H9 (cell line): ENCODE measurements at regions not wholly inside any gene's neighbourhood (a gene's known extent, or its start where the extent isn't known, plus 50 kb on each side); places are given as distances from the start of the nearest gene placed in this dataset.

Experiments
- DNase-seq: peaks from one replicate; pipeline ENCODE4 v3.0.0-alpha.2; 2017
- H2AFZ ChIP-seq: one replicate; pipeline ENCODE4 v1.6.1; 2013; ENCODE audit warnings: mild to moderate bottlenecking, low read length, control low read depth, moderate library complexity
- H2AK5ac ChIP-seq: 2 replicates; pipeline ENCODE4 v1.6.1; 2013; ENCODE audit warnings: low read length, control low read depth, mixed read lengths; ENCODE audit not compliant: insufficient read length
- H2BK120ac ChIP-seq: one replicate; pipeline ENCODE4 v1.6.1; 2013; ENCODE audit warnings: low read depth, mild to moderate bottlenecking, low read length, control low read depth, inconsistent platforms; ENCODE audit not compliant: poor library complexity, severe bottlenecking
- H2BK12ac ChIP-seq: 2 replicates; pipeline ENCODE4 v1.6.1; 2013; ENCODE audit warnings: low read length, control low read depth, mixed read lengths, low read depth; ENCODE audit not compliant: insufficient read length
- H2BK15ac ChIP-seq: 2 replicates; pipeline ENCODE4 v1.6.1; 2013; ENCODE audit warnings: low read depth, low read length, control low read depth
- H2BK20ac ChIP-seq: one replicate; pipeline ENCODE4 v1.6.1; 2013; ENCODE audit warnings: low read depth, mild to moderate bottlenecking, low read length, control low read depth, inconsistent platforms; ENCODE audit not compliant: poor library complexity, severe bottlenecking
- H2BK5ac ChIP-seq: 2 replicates; pipeline ENCODE4 v1.6.1; 2013; ENCODE audit warnings: low read length, control low read depth, mixed read lengths; ENCODE audit not compliant: insufficient read length
- H3K14ac ChIP-seq: 2 replicates; pipeline ENCODE4 v1.6.1; 2013; ENCODE audit warnings: low read length, control low read depth; ENCODE audit not compliant: insufficient read depth
- H3K18ac ChIP-seq: 2 replicates; pipeline ENCODE4 v1.6.1; 2013; ENCODE audit warnings: low read depth, mild to moderate bottlenecking, mixed read lengths, low read length, control low read depth; ENCODE audit not compliant: insufficient read length
- H3K23ac ChIP-seq: 2 replicates; pipeline ENCODE4 v1.6.1; 2013; ENCODE audit warnings: low read length, control low read depth, mixed read lengths, low read depth; ENCODE audit not compliant: insufficient read length
- H3K23me2 ChIP-seq: 2 replicates; pipeline ENCODE4 v1.6.1; 2013; ENCODE audit warnings: low read depth, mild to moderate bottlenecking, mixed read lengths, low read length, control low read depth; ENCODE audit not compliant: insufficient read length, poor library complexity, severe bottlenecking
- H3K27ac ChIP-seq: 2 replicates; pipeline ENCODE4 v1.5.1; 2013; ENCODE audit warnings: low read length, control low read depth, mixed read lengths, low read depth; ENCODE audit not compliant: insufficient read length
- H3K27me3 ChIP-seq: 2 replicates; pipeline ENCODE4 v1.6.1; 2013; ENCODE audit warnings: low read length, control low read depth, inconsistent platforms; ENCODE audit not compliant: insufficient read depth
- H3K4ac ChIP-seq: 2 replicates; pipeline ENCODE4 v1.6.1; 2013; ENCODE audit warnings: low read depth, mild to moderate bottlenecking, control low read depth, inconsistent platforms, low read length, moderate library complexity
- H3K4me1 ChIP-seq: 2 replicates; pipeline ENCODE4 v1.6.1; 2013; ENCODE audit warnings: low read length, control low read depth, inconsistent platforms; ENCODE audit not compliant: insufficient read depth
- H3K4me2 ChIP-seq: 2 replicates; pipeline ENCODE4 v1.6.1; 2013; ENCODE audit warnings: low read length, control low read depth, mixed read lengths; ENCODE audit not compliant: insufficient read length, insufficient read depth
- H3K56ac ChIP-seq: 2 replicates; pipeline ENCODE4 v1.6.1; 2013; ENCODE audit warnings: low read depth, mild to moderate bottlenecking, mixed read lengths, low read length, control low read depth; ENCODE audit not compliant: insufficient read length
- H3K79me1 ChIP-seq: 2 replicates; pipeline ENCODE4 v1.6.1; 2013; ENCODE audit warnings: low read depth, mild to moderate bottlenecking, moderate library complexity, low read length, control low read depth, inconsistent platforms; ENCODE audit not compliant: insufficient read depth, poor library complexity, severe bottlenecking
- H3K79me2 ChIP-seq: 2 replicates; pipeline ENCODE4 v1.6.1; 2013; ENCODE audit warnings: low read length, control low read depth, inconsistent platforms; ENCODE audit not compliant: insufficient read depth
- H3K9ac ChIP-seq: 2 replicates; pipeline ENCODE4 v1.6.1; 2013; ENCODE audit warnings: low read length, control low read depth, mixed read lengths; ENCODE audit not compliant: insufficient read length; ENCODE audit errors: extremely low read depth
- H3K9me3 ChIP-seq: one replicate; pipeline ENCODE4 v1.6.1; 2013; ENCODE audit warnings: low read depth, low read length, inconsistent platforms; ENCODE audit not compliant: control insufficient read depth
- H3T11ph ChIP-seq: one replicate; pipeline ENCODE4 v1.6.1; 2013; ENCODE audit warnings: mild to moderate bottlenecking, low read length, control low read depth, inconsistent platforms
- H4K20me1 ChIP-seq: one replicate; pipeline ENCODE4 v1.6.1; 2013; ENCODE audit not compliant: control insufficient read depth, insufficient read length, insufficient read depth
- H4K5ac ChIP-seq: 2 replicates; pipeline ENCODE4 v1.6.1; 2013; ENCODE audit warnings: low read depth, mild to moderate bottlenecking, mixed read lengths, low read length, control low read depth; ENCODE audit not compliant: insufficient read length
- H4K8ac ChIP-seq: replicated peaks from 2 replicates; pipeline ENCODE4 v1.6.1; 2013; ENCODE audit warnings: low read length, control low read depth, mixed read lengths, low read depth; ENCODE audit not compliant: insufficient read length
- H4K91ac ChIP-seq: 2 replicates; pipeline ENCODE4 v1.6.1; 2013; ENCODE audit warnings: low read depth, mild to moderate bottlenecking, moderate library complexity, mixed read lengths, low read length, control low read depth; ENCODE audit not compliant: insufficient read length
- H3K27ac Mint-ChIP-seq, 3 experiments: 2 replicates in 2 of 3; 3 replicates in 1 of 3; pipeline ENCODE4 v1.8.0; 2020 to 2021; ENCODE audit warnings: mixed read lengths in 3 of 3, mild to moderate bottlenecking in 1 of 3, moderate library complexity in 1 of 3
- H3K27me3 Mint-ChIP-seq: 2 replicates; pipeline ENCODE4 v1.8.0; 2021; ENCODE audit warnings: low read depth, mild to moderate bottlenecking, moderate library complexity, mixed read lengths
- H3K36me3 Mint-ChIP-seq, 3 experiments: 2 replicates in 2 of 3; 3 replicates in 1 of 3; pipeline ENCODE4 v1.8.0; 2020 to 2021; ENCODE audit warnings: low read depth in 3 of 3, mixed read lengths in 3 of 3; ENCODE audit not compliant: insufficient read depth in 1 of 3
- H3K4me1 Mint-ChIP-seq, 2 experiments: 2 replicates each; pipeline ENCODE4 v1.8.0; 2020; ENCODE audit warnings: mixed read lengths in 2 of 2
- H3K4me3 Mint-ChIP-seq, 2 experiments: 2 replicates in 1 of 2; 3 replicates in 1 of 2; pipeline ENCODE4 v1.8.0; 2020 to 2021; ENCODE audit warnings: mild to moderate bottlenecking in 2 of 2, mixed read lengths in 2 of 2, moderate library complexity in 1 of 2
- H3K9me3 Mint-ChIP-seq, 2 experiments: 2 replicates in 1 of 2; 3 replicates in 1 of 2; pipeline ENCODE4 v1.8.0; 2020; ENCODE audit warnings: mild to moderate bottlenecking in 2 of 2, mixed read lengths in 2 of 2, moderate library complexity in 1 of 2
- CTCF ChIP-seq: fragments of 200-600 bp; sonication (generic); conservative IDR thresholded peaks from 3 replicates; pipeline ENCODE4 v1.8.0; 2021; ENCODE audit warnings: antibody characterized with exemption, mild to moderate bottlenecking
- WGBS: extraction: QIAGEN DNeasy Blood & Tissue Kit; methylation state at CpG from one replicate; pipeline ENCODE4 v1.1.7; 2013; ENCODE audit warnings: missing lambda C conversion rate, low lambda C conversion rate, mixed read lengths; ENCODE audit not compliant: insufficient read length; ENCODE audit errors: extremely low coverage; 5-methylcytosine and 5-hydroxymethylcytosine counted together

- H3K79me1 ChIP-seq: no peaks in the 10 kb centered on the region
- H3K4me2 ChIP-seq: no peak overlapping the region
- Mint-ChIP-seq H3K27ac (no peak overlapping the region; a peak in 1 of 7 replicates), H3K9me3 (no peaks in the 10 kb centered on the region), H3K27me3 (no peaks in the 10 kb centered on the region), H3K4me3 (no peak overlapping the region), H3K4me1 (peaks cover 4 to 8% of the 10 kb centered on the region in 2 experiments), H3K36me3 (no peaks in the 10 kb centered on the region)
- H3K14ac ChIP-seq: no peak overlapping the region
- H2AFZ ChIP-seq: no peak overlapping the region
- H3K4ac ChIP-seq: no peak overlapping the region
- H4K8ac ChIP-seq: no peak overlapping the region
- H2BK5ac ChIP-seq: no peak overlapping the region
- H3K27me3 ChIP-seq: no peaks in the 10 kb centered on the region
- no peak overlapping the region for H2BK15ac ChIP-seq
- no peak overlapping the region for H4K91ac ChIP-seq
- no peaks in the 10 kb centered on the region for H3K4me1 ChIP-seq
- no peaks in the 10 kb centered on the region for H3K79me2 ChIP-seq
- H3K9me3 ChIP-seq: no peaks in the 10 kb centered on the region
- no peak overlapping the region for H4K5ac ChIP-seq
- H3K56ac ChIP-seq: no peak overlapping the region
- H3T11ph ChIP-seq: no peak overlapping the region
- no peak overlapping the region for H2BK20ac ChIP-seq
- no peak overlapping the region for H3K9ac ChIP-seq
- no peaks in the 10 kb centered on the region for H4K20me1 ChIP-seq
- no peak for TF ChIP-seq CTCF
- H2AK5ac ChIP-seq: no peak overlapping the region
- DNase-seq: no peak
- no peaks in the 10 kb centered on the region for H3K23me2 ChIP-seq
- no peak overlapping the region for H2BK120ac ChIP-seq
- WGBS: no CpG with 5 or more reads among the region's 1 CpG
- no peak overlapping the region for H3K18ac ChIP-seq
- no peak overlapping the region for H2BK12ac ChIP-seq
- H3K23ac ChIP-seq: no peak overlapping the region
- no peak overlapping the region for H3K27ac ChIP-seq
Observed at GRCh38 chr5:146962801-146963355, 84.3 kb upstream of the PPP2R2B start.
